EH (cell line): ENCODE measurements at regions not wholly inside any gene's neighbourhood (a gene's known extent, or its start where the extent isn't known, plus 50 kb on each side); places are given as distances from the start of the nearest gene placed in this dataset.

Experiments
- DNase-seq: peaks from one replicate; pipeline ENCODE4 v3.0.0-alpha.2; 2015; ENCODE audit warnings: low read depth

DNA sequence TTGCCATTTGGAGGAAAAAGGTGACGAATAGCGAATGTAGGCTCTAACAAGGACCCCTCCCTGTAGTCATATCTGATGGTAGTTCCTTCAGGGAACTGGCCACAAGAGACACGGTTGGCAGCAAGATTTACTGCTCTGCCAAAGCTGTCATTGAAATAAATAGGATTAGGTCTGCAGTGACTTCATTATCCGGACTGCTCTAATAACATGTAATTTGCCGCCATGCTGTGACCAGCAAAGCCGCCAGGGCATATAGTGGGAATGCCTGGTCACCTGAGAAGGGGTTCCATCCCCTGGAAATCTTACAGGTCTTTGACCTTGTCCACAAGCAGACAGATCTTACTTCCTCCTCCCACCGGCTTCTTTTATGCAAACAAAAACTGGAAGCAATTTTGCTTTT, 59.4 kb upstream of the LAPTM4A start:
- DNase-seq, result no peak

DNA sequence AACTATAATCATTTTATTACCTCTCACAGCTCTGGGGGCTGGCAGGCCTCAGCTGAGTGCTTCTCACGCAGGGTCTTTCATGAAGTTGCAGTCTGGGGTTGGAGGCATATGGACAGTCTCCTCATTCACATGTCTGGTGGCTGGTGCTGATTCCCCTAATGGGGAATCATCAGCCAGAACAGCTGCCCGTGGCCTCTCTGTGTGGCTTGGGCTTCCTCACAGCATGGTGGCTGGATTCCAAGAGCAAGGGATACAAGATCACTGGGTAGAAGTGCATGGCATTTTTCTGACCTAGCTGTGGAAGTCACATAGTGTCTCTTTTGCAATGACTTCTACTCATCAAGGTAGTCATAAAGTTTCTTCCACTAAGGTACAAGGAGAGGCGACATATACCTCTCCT, 59.0 kb upstream of the LAPTM4A start:
- no peak for DNase-seq

DNA sequence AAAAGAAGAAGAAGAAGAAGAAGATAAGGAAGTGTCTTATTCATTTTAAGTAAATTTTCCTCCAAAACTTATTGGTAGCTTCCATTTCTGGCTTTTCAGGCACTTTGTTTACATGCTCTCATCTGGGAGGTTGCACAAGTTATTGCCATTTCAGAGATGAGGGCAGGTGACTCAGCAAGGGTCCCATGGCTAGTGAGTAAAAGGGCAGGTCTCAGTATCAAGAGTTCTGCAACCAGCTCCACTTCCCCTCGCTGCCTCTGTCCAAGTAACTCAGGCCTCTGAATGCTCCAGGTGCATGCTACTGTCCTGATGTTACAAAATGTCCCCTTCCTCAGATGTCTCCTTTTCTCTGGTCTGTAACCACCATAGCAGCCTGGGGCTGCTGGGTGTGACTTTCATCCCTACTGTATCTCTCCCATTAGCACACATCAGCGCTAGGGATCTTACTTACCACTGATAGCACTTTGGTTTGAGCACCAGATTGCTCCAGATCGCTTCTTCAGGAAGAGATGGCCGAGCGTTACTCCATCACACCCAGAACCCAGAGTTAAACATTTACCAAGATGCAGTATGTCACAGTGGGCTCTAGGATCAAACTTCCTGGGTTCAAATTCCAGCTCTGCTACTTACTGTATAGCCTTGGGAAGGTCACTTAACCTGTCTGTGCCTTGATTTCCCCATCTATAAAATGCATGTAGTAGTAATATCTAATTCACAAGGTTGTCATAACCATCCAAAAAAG, 57.4 kb upstream of the LAPTM4A start:
- DNase-seq, result no peak

DNA sequence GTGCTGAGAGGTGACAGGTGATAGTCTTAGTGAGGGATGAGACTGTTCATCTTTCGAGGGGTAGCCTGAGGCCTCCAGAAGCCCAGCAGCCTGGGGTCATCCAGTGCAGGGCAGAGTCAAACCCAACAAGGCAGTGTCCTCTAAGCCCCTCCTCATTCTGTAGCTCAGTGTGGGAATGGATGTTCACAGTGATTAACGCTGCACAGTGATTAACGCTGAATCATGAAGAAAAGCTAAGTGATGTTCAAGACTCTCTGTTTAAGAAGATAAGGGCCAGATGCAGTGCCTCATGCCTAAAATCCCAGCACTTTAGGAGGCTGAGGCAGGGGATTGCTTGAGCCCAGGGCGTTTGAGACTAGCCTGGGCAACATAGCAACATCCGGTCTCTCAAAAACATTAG, 56.3 kb upstream of the LAPTM4A start:
- no peak for DNase-seq

DNA sequence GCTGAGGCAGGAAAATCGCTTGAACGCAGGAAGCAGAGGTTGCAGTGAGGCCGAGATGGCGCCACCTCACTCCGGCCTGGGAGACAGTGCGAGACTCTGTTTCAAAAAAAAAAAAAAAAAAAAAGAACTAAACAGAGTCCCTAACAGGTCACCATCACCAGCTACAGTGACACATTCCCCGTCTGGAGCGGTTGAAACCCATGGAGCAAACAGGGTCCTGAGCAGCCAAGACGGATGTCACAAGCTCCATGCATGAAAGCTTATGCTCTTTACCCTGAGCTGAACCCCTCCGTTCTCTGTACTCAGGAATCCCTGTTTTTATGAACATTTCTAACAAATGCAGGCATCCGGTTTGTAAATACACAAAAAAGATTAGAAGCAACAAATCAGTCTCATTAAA, 55.9 kb upstream of the LAPTM4A start:
- no peak for DNase-seq

DNA sequence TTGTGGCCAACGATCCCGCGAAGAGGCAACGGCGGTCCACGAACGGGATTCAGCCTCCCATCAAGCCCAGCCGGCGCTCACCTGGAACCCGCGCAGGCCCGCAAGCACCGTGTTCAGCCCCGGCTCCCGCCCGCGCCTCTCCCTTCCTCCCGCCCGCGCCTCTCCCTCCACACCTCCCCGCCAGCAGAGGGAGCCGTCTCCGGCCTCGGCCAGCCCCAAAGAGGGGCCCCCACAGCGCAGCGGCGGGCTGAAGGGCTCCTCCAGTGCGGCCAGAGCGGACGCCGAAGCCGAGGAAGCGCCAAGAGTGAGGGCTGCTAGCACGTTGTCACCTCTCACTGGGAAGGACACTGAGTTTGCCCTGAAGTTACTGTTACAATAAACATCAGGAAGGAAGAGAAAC, 55.3 kb upstream of the LAPTM4A start:
- DNase-seq, result peak; percentile 55

DNA sequence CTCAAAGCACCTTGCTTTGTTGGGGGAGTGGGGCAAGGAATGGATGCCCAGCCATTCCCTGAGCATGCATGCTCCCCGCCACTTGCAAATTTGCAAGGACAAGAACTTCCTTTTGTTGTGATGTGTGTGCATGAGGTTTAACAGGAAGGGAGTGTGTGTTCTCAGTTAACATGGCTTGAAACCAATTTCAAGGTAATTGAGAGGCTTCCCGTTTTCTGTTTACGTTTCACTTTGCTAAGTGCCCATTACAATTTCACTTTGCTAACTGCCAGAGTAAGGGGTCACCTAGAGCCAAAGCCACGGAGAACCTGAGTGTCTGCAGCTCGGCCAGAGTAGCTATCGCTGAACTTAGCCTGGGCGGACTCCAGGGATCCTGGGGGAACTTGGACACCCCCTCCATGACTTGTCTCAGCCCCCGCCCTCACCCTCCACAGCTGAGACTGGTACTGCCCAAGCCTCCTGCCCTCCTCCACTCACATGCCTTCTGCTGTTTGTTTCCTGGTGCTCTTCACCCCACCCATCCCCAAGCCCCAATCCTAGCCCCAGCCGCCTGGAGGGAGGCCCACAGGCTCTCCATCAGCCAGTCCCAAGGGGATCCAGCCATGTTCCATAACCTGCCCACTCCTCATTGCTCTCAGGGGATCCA, 53.6 kb upstream of the LAPTM4A start:
- DNase-seq, result no peak

DNA sequence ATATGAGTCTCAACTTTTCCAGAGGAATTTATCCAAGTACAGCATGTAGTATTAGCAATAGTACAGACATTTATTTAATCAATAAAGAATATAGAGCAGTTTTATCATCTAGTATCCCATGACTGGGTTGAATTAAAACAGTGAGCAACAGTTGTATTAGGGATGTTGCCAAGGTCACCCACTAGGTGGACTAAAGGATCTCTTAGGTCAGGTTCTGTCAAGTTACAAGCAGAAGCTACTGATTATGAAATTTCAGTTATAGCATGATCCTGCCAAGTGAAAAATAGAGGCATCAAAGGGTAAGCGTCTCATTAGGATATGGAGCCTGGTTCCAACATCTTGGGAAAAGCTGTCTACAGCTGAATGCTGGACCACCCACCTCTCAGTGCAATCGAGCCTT, 52.1 kb upstream of the LAPTM4A start:
- peak; percentile 46 for DNase-seq
